H9 (cell line): ENCODE measurements at regions not wholly inside any gene's neighbourhood (a gene's known extent, or its start where the extent isn't known, plus 50 kb on each side); places are given as distances from the start of the nearest gene placed in this dataset.

Source experiments
- DNase-seq: peaks from one replicate; pipeline ENCODE4 v3.0.0-alpha.2; 2017
- H2AFZ ChIP-seq: one replicate; pipeline ENCODE4 v1.6.1; 2013; ENCODE audit warnings: mild to moderate bottlenecking, low read length, control low read depth, moderate library complexity
- H2AK5ac ChIP-seq: 2 replicates; pipeline ENCODE4 v1.6.1; 2013; ENCODE audit warnings: low read length, control low read depth, mixed read lengths; ENCODE audit not compliant: insufficient read length
- H2BK120ac ChIP-seq: one replicate; pipeline ENCODE4 v1.6.1; 2013; ENCODE audit warnings: low read depth, mild to moderate bottlenecking, low read length, control low read depth, inconsistent platforms; ENCODE audit not compliant: poor library complexity, severe bottlenecking
- H2BK12ac ChIP-seq: 2 replicates; pipeline ENCODE4 v1.6.1; 2013; ENCODE audit warnings: low read length, control low read depth, mixed read lengths, low read depth; ENCODE audit not compliant: insufficient read length
- H2BK15ac ChIP-seq: 2 replicates; pipeline ENCODE4 v1.6.1; 2013; ENCODE audit warnings: low read depth, low read length, control low read depth
- H2BK20ac ChIP-seq: one replicate; pipeline ENCODE4 v1.6.1; 2013; ENCODE audit warnings: low read depth, mild to moderate bottlenecking, low read length, control low read depth, inconsistent platforms; ENCODE audit not compliant: poor library complexity, severe bottlenecking
- H2BK5ac ChIP-seq: 2 replicates; pipeline ENCODE4 v1.6.1; 2013; ENCODE audit warnings: low read length, control low read depth, mixed read lengths; ENCODE audit not compliant: insufficient read length
- H3K14ac ChIP-seq: 2 replicates; pipeline ENCODE4 v1.6.1; 2013; ENCODE audit warnings: low read length, control low read depth; ENCODE audit not compliant: insufficient read depth
- H3K18ac ChIP-seq: 2 replicates; pipeline ENCODE4 v1.6.1; 2013; ENCODE audit warnings: low read depth, mild to moderate bottlenecking, mixed read lengths, low read length, control low read depth; ENCODE audit not compliant: insufficient read length
- H3K23ac ChIP-seq: 2 replicates; pipeline ENCODE4 v1.6.1; 2013; ENCODE audit warnings: low read length, control low read depth, mixed read lengths, low read depth; ENCODE audit not compliant: insufficient read length
- H3K23me2 ChIP-seq: 2 replicates; pipeline ENCODE4 v1.6.1; 2013; ENCODE audit warnings: low read depth, mild to moderate bottlenecking, mixed read lengths, low read length, control low read depth; ENCODE audit not compliant: insufficient read length, poor library complexity, severe bottlenecking
- H3K27ac ChIP-seq: 2 replicates; pipeline ENCODE4 v1.5.1; 2013; ENCODE audit warnings: low read length, control low read depth, mixed read lengths, low read depth; ENCODE audit not compliant: insufficient read length
- H3K27me3 ChIP-seq: 2 replicates; pipeline ENCODE4 v1.6.1; 2013; ENCODE audit warnings: low read length, control low read depth, inconsistent platforms; ENCODE audit not compliant: insufficient read depth
- H3K4ac ChIP-seq: 2 replicates; pipeline ENCODE4 v1.6.1; 2013; ENCODE audit warnings: low read depth, mild to moderate bottlenecking, control low read depth, inconsistent platforms, low read length, moderate library complexity
- H3K4me1 ChIP-seq: 2 replicates; pipeline ENCODE4 v1.6.1; 2013; ENCODE audit warnings: low read length, control low read depth, inconsistent platforms; ENCODE audit not compliant: insufficient read depth
- H3K4me2 ChIP-seq: 2 replicates; pipeline ENCODE4 v1.6.1; 2013; ENCODE audit warnings: low read length, control low read depth, mixed read lengths; ENCODE audit not compliant: insufficient read length, insufficient read depth
- H3K56ac ChIP-seq: 2 replicates; pipeline ENCODE4 v1.6.1; 2013; ENCODE audit warnings: low read depth, mild to moderate bottlenecking, mixed read lengths, low read length, control low read depth; ENCODE audit not compliant: insufficient read length
- H3K79me1 ChIP-seq: 2 replicates; pipeline ENCODE4 v1.6.1; 2013; ENCODE audit warnings: low read depth, mild to moderate bottlenecking, moderate library complexity, low read length, control low read depth, inconsistent platforms; ENCODE audit not compliant: insufficient read depth, poor library complexity, severe bottlenecking
- H3K79me2 ChIP-seq: 2 replicates; pipeline ENCODE4 v1.6.1; 2013; ENCODE audit warnings: low read length, control low read depth, inconsistent platforms; ENCODE audit not compliant: insufficient read depth
- H3K9ac ChIP-seq: 2 replicates; pipeline ENCODE4 v1.6.1; 2013; ENCODE audit warnings: low read length, control low read depth, mixed read lengths; ENCODE audit not compliant: insufficient read length; ENCODE audit errors: extremely low read depth
- H3K9me3 ChIP-seq: one replicate; pipeline ENCODE4 v1.6.1; 2013; ENCODE audit warnings: low read depth, low read length, inconsistent platforms; ENCODE audit not compliant: control insufficient read depth
- H3T11ph ChIP-seq: one replicate; pipeline ENCODE4 v1.6.1; 2013; ENCODE audit warnings: mild to moderate bottlenecking, low read length, control low read depth, inconsistent platforms
- H4K20me1 ChIP-seq: one replicate; pipeline ENCODE4 v1.6.1; 2013; ENCODE audit not compliant: control insufficient read depth, insufficient read length, insufficient read depth
- H4K5ac ChIP-seq: 2 replicates; pipeline ENCODE4 v1.6.1; 2013; ENCODE audit warnings: low read depth, mild to moderate bottlenecking, mixed read lengths, low read length, control low read depth; ENCODE audit not compliant: insufficient read length
- H4K8ac ChIP-seq: replicated peaks from 2 replicates; pipeline ENCODE4 v1.6.1; 2013; ENCODE audit warnings: low read length, control low read depth, mixed read lengths, low read depth; ENCODE audit not compliant: insufficient read length
- H4K91ac ChIP-seq: 2 replicates; pipeline ENCODE4 v1.6.1; 2013; ENCODE audit warnings: low read depth, mild to moderate bottlenecking, moderate library complexity, mixed read lengths, low read length, control low read depth; ENCODE audit not compliant: insufficient read length
- H3K27ac Mint-ChIP-seq, 3 experiments: 2 replicates in 2 of 3; 3 replicates in 1 of 3; pipeline ENCODE4 v1.8.0; 2020 to 2021; ENCODE audit warnings: mixed read lengths in 3 of 3, mild to moderate bottlenecking in 1 of 3, moderate library complexity in 1 of 3
- H3K27me3 Mint-ChIP-seq: 2 replicates; pipeline ENCODE4 v1.8.0; 2021; ENCODE audit warnings: low read depth, mild to moderate bottlenecking, moderate library complexity, mixed read lengths
- H3K36me3 Mint-ChIP-seq, 3 experiments: 2 replicates in 2 of 3; 3 replicates in 1 of 3; pipeline ENCODE4 v1.8.0; 2020 to 2021; ENCODE audit warnings: low read depth in 3 of 3, mixed read lengths in 3 of 3; ENCODE audit not compliant: insufficient read depth in 1 of 3
- H3K4me1 Mint-ChIP-seq, 2 experiments: 2 replicates each; pipeline ENCODE4 v1.8.0; 2020; ENCODE audit warnings: mixed read lengths in 2 of 2
- H3K4me3 Mint-ChIP-seq, 2 experiments: 2 replicates in 1 of 2; 3 replicates in 1 of 2; pipeline ENCODE4 v1.8.0; 2020 to 2021; ENCODE audit warnings: mild to moderate bottlenecking in 2 of 2, mixed read lengths in 2 of 2, moderate library complexity in 1 of 2
- H3K9me3 Mint-ChIP-seq, 2 experiments: 2 replicates in 1 of 2; 3 replicates in 1 of 2; pipeline ENCODE4 v1.8.0; 2020; ENCODE audit warnings: mild to moderate bottlenecking in 2 of 2, mixed read lengths in 2 of 2, moderate library complexity in 1 of 2
- WGBS: extraction: QIAGEN DNeasy Blood & Tissue Kit; methylation state at CpG from one replicate; pipeline ENCODE4 v1.1.7; 2013; ENCODE audit warnings: missing lambda C conversion rate, low lambda C conversion rate, mixed read lengths; ENCODE audit not compliant: insufficient read length; ENCODE audit errors: extremely low coverage; 5-methylcytosine and 5-hydroxymethylcytosine counted together
- TF ChIP-seq, protein P1 (sequence below): fragments of 200-600 bp; sonication (generic); conservative IDR thresholded peaks from 3 replicates; pipeline ENCODE4 v1.8.0; 2021; ENCODE audit warnings: antibody characterized with exemption, mild to moderate bottlenecking

GRCh38 chr1:29716306-29716705 is 480.0 kb downstream of the PTPRU start:
- H4K91ac ChIP-seq, result no peak overlapping the region
- DNase-seq, result no peak
- H4K20me1 ChIP-seq, result no peaks in the 10 kb centered on the region
- H3K18ac ChIP-seq, result no peak overlapping the region
- TF ChIP-seq, protein P1, sequence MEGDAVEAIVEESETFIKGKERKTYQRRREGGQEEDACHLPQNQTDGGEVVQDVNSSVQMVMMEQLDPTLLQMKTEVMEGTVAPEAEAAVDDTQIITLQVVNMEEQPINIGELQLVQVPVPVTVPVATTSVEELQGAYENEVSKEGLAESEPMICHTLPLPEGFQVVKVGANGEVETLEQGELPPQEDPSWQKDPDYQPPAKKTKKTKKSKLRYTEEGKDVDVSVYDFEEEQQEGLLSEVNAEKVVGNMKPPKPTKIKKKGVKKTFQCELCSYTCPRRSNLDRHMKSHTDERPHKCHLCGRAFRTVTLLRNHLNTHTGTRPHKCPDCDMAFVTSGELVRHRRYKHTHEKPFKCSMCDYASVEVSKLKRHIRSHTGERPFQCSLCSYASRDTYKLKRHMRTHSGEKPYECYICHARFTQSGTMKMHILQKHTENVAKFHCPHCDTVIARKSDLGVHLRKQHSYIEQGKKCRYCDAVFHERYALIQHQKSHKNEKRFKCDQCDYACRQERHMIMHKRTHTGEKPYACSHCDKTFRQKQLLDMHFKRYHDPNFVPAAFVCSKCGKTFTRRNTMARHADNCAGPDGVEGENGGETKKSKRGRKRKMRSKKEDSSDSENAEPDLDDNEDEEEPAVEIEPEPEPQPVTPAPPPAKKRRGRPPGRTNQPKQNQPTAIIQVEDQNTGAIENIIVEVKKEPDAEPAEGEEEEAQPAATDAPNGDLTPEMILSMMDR, result no peak
- Mint-ChIP-seq H3K4me3 (no peak overlapping the region), H3K36me3 (peaks cover 0 to 10% (median 7%) of the 10 kb centered on the region in 3 experiments; a peak in 5 of 7 replicates), H3K9me3 (peaks cover 32 to 47% of the 10 kb centered on the region in 2 experiments), H3K27me3 (peaks cover 23% of the 10 kb centered on the region), H3K4me1 (no peaks in the 10 kb centered on the region), H3K27ac (no peak overlapping the region)
- no peak overlapping the region for H4K8ac ChIP-seq
- H3K4me1 ChIP-seq, result no peaks in the 10 kb centered on the region
- H3K23ac ChIP-seq, result no peak overlapping the region
- no peak overlapping the region for H3K4me2 ChIP-seq
- no peak overlapping the region for H2BK120ac ChIP-seq
- no peak overlapping the region for H3K56ac ChIP-seq
- no peak overlapping the region for H2AK5ac ChIP-seq
- H3K27ac ChIP-seq, result no peak overlapping the region
- H2AFZ ChIP-seq, result no peak overlapping the region
- H3K14ac ChIP-seq, result no peak overlapping the region
- no peaks in the 10 kb centered on the region for H3K79me2 ChIP-seq
- H3K4ac ChIP-seq, result no peak overlapping the region
- H3K9ac ChIP-seq, result no peak overlapping the region
- no peaks in the 10 kb centered on the region for H3K23me2 ChIP-seq
- no peaks in the 10 kb centered on the region for H3K79me1 ChIP-seq
- H2BK12ac ChIP-seq, result no peak overlapping the region
- H3K9me3 ChIP-seq, result peaks cover 24% of the 10 kb centered on the region
- no peak overlapping the region for H2BK5ac ChIP-seq
- WGBS, result no CpG with 5 or more reads among the region's 6 CpGs
- no peak overlapping the region for H2BK15ac ChIP-seq
- no peak overlapping the region for H4K5ac ChIP-seq
- H3T11ph ChIP-seq, result no peak overlapping the region
- H3K27me3 ChIP-seq, result no peaks in the 10 kb centered on the region
- no peak overlapping the region for H2BK20ac ChIP-seq
